ENCODE measurements at regions not wholly inside any gene's neighbourhood (a gene's known extent, or its start where the extent isn't known, plus 50 kb on each side); places are given as distances from the start of the nearest gene placed in this dataset.

- Histone ChIP-seq H3K4me1 (ENCODE audit: control insufficient read depth in 1 of 2, insufficient read depth in 2 of 2, low read length in 2 of 2) (no peaks in the 10 kb centered on the region), H3K27ac (ENCODE audit: low read length) (no peak overlapping the region), H3K36me3 (ENCODE audit: control insufficient read depth in 1 of 2, insufficient read depth in 2 of 2, low read length in 2 of 2) (no peaks in the 10 kb centered on the region), H3K27me3 (ENCODE audit: low read depth, low read length) (no peaks in the 10 kb centered on the region), H3K4me3 (ENCODE audit: low read depth in 1 of 2, low read length in 2 of 2) (no peak overlapping the region), H3K9me3 (ENCODE audit: control insufficient read depth in 1 of 2, low read length in 2 of 2) (no peaks in the 10 kb centered on the region)
These were observed 649.9 kb downstream of the KCNJ2 start for GRCh38 chr17:70819183-70819582.

GRCh38 chr17:70820276-70820675, 650.9 kb downstream of the KCNJ2 start:
- Histone ChIP-seq H3K4me1 (ENCODE audit: control insufficient read depth in 1 of 2, insufficient read depth in 2 of 2, low read length in 2 of 2) (no peaks in the 10 kb centered on the region), H3K27ac (ENCODE audit: low read length) (no peak overlapping the region), H3K36me3 (ENCODE audit: control insufficient read depth in 1 of 2, insufficient read depth in 2 of 2, low read length in 2 of 2) (no peaks in the 10 kb centered on the region), H3K4me3 (ENCODE audit: low read depth in 1 of 2, low read length in 2 of 2) (no peak overlapping the region), H3K9me3 (ENCODE audit: control insufficient read depth in 1 of 2, low read length in 2 of 2) (no peaks in the 10 kb centered on the region), H3K27me3 (ENCODE audit: low read depth, low read length) (no peaks in the 10 kb centered on the region)

- Histone ChIP-seq H3K4me3 (ENCODE audit: low read depth in 1 of 2, low read length in 2 of 2) (no peak overlapping the region), H3K27ac (ENCODE audit: low read length) (no peak overlapping the region), H3K4me1 (ENCODE audit: control insufficient read depth in 1 of 2, insufficient read depth in 2 of 2, low read length in 2 of 2) (no peaks in the 10 kb centered on the region), H3K27me3 (ENCODE audit: low read depth, low read length) (no peaks in the 10 kb centered on the region), H3K36me3 (ENCODE audit: control insufficient read depth in 1 of 2, insufficient read depth in 2 of 2, low read length in 2 of 2) (no peaks in the 10 kb centered on the region), H3K9me3 (ENCODE audit: control insufficient read depth in 1 of 2, low read length in 2 of 2) (no peaks in the 10 kb centered on the region)
These were observed 656.2 kb downstream of the KCNJ2 start for GRCh38 chr17:70825321-70826125.

- H3K4me3 ChIP-seq (ENCODE audit: low read depth in 1 of 2, low read length in 2 of 2) = no peak overlapping the region
- no peaks in the 10 kb centered on the region for H3K4me1 ChIP-seq (ENCODE audit: control insufficient read depth in 1 of 2, insufficient read depth in 2 of 2, low read length in 2 of 2)
- H3K9me3 ChIP-seq (ENCODE audit: control insufficient read depth in 1 of 2, low read length in 2 of 2) = no peaks in the 10 kb centered on the region
- H3K36me3 ChIP-seq (ENCODE audit: control insufficient read depth in 1 of 2, insufficient read depth in 2 of 2, low read length in 2 of 2) = no peaks in the 10 kb centered on the region
- no peaks in the 10 kb centered on the region for H3K27me3 ChIP-seq (ENCODE audit: low read depth, low read length)
- H3K27ac ChIP-seq (ENCODE audit: low read length) = no peak overlapping the region
These were observed 660.5 kb downstream of the KCNJ2 start for GRCh38 chr17:70829876-70830275.

GRCh38 chr17:70834039-70834438, 664.7 kb downstream of the KCNJ2 start:
- no peaks in the 10 kb centered on the region for H3K4me1 ChIP-seq (ENCODE audit: control insufficient read depth in 1 of 2, insufficient read depth in 2 of 2, low read length in 2 of 2)
- H3K27me3 ChIP-seq (ENCODE audit: low read depth, low read length) = no peaks in the 10 kb centered on the region
- H3K27ac ChIP-seq (ENCODE audit: low read length) = no peak overlapping the region
- no peaks in the 10 kb centered on the region for H3K9me3 ChIP-seq (ENCODE audit: control insufficient read depth in 1 of 2, low read length in 2 of 2)
- H3K4me3 ChIP-seq (ENCODE audit: low read depth in 1 of 2, low read length in 2 of 2) = no peak overlapping the region
- no peaks in the 10 kb centered on the region for H3K36me3 ChIP-seq (ENCODE audit: control insufficient read depth in 1 of 2, insufficient read depth in 2 of 2, low read length in 2 of 2)

- Histone ChIP-seq H3K4me3 (ENCODE audit: low read depth in 1 of 2, low read length in 2 of 2) (no peak overlapping the region), H3K27me3 (ENCODE audit: low read depth, low read length) (no peaks in the 10 kb centered on the region), H3K9me3 (ENCODE audit: control insufficient read depth in 1 of 2, low read length in 2 of 2) (no peaks in the 10 kb centered on the region), H3K27ac (ENCODE audit: low read length) (no peak overlapping the region), H3K4me1 (ENCODE audit: control insufficient read depth in 1 of 2, insufficient read depth in 2 of 2, low read length in 2 of 2) (no peaks in the 10 kb centered on the region), H3K36me3 (ENCODE audit: control insufficient read depth in 1 of 2, insufficient read depth in 2 of 2, low read length in 2 of 2) (no peaks in the 10 kb centered on the region)
These were observed 679.5 kb downstream of the KCNJ2 start for GRCh38 chr17:70848785-70849184.

GRCh38 chr17:70855401-70856054, 686.2 kb downstream of the KCNJ2 start:
- Histone ChIP-seq H3K36me3 (ENCODE audit: control insufficient read depth in 1 of 2, insufficient read depth in 2 of 2, low read length in 2 of 2) (no peaks in the 10 kb centered on the region), H3K4me1 (ENCODE audit: control insufficient read depth in 1 of 2, insufficient read depth in 2 of 2, low read length in 2 of 2) (no peaks in the 10 kb centered on the region), H3K27me3 (ENCODE audit: low read depth, low read length) (no peaks in the 10 kb centered on the region), H3K27ac (ENCODE audit: low read length) (no peak overlapping the region), H3K4me3 (ENCODE audit: low read depth in 1 of 2, low read length in 2 of 2) (no peak overlapping the region), H3K9me3 (ENCODE audit: control insufficient read depth in 1 of 2, low read length in 2 of 2) (no peaks in the 10 kb centered on the region)

GRCh38 chr17:70857351-70857750, 688.0 kb downstream of the KCNJ2 start:
- H3K4me3 ChIP-seq (ENCODE audit: low read depth in 1 of 2, low read length in 2 of 2) = no peak overlapping the region
- no peaks in the 10 kb centered on the region for H3K27me3 ChIP-seq (ENCODE audit: low read depth, low read length)
- no peaks in the 10 kb centered on the region for H3K4me1 ChIP-seq (ENCODE audit: control insufficient read depth in 1 of 2, insufficient read depth in 2 of 2, low read length in 2 of 2)
- H3K36me3 ChIP-seq (ENCODE audit: control insufficient read depth in 1 of 2, insufficient read depth in 2 of 2, low read length in 2 of 2) = no peaks in the 10 kb centered on the region
- no peak overlapping the region for H3K27ac ChIP-seq (ENCODE audit: low read length)
- no peaks in the 10 kb centered on the region for H3K9me3 ChIP-seq (ENCODE audit: control insufficient read depth in 1 of 2, low read length in 2 of 2)

- Histone ChIP-seq H3K4me3 (ENCODE audit: low read depth in 1 of 2, low read length in 2 of 2) (no peak overlapping the region), H3K27ac (ENCODE audit: low read length) (no peak overlapping the region), H3K27me3 (ENCODE audit: low read depth, low read length) (no peaks in the 10 kb centered on the region), H3K36me3 (ENCODE audit: control insufficient read depth in 1 of 2, insufficient read depth in 2 of 2, low read length in 2 of 2) (no peaks in the 10 kb centered on the region), H3K9me3 (ENCODE audit: control insufficient read depth in 1 of 2, low read length in 2 of 2) (no peaks in the 10 kb centered on the region), H3K4me1 (ENCODE audit: control insufficient read depth in 1 of 2, insufficient read depth in 2 of 2, low read length in 2 of 2) (no peaks in the 10 kb centered on the region)
These were observed 690.5 kb downstream of the KCNJ2 start for GRCh38 chr17:70859829-70860228.

- Histone ChIP-seq H3K9me3 (ENCODE audit: control insufficient read depth in 1 of 2, low read length in 2 of 2) (no peaks in the 10 kb centered on the region), H3K4me3 (ENCODE audit: low read depth in 1 of 2, low read length in 2 of 2) (no peak overlapping the region), H3K27ac (ENCODE audit: low read length) (no peak overlapping the region), H3K36me3 (ENCODE audit: control insufficient read depth in 1 of 2, insufficient read depth in 2 of 2, low read length in 2 of 2) (no peaks in the 10 kb centered on the region), H3K27me3 (ENCODE audit: low read depth, low read length) (no peaks in the 10 kb centered on the region), H3K4me1 (ENCODE audit: control insufficient read depth in 1 of 2, insufficient read depth in 2 of 2, low read length in 2 of 2) (no peaks in the 10 kb centered on the region)
These were observed 693.0 kb downstream of the KCNJ2 start for GRCh38 chr17:70862295-70862694.

- no peaks in the 10 kb centered on the region for H3K36me3 ChIP-seq (ENCODE audit: control insufficient read depth in 1 of 2, insufficient read depth in 2 of 2, low read length in 2 of 2)
- no peaks in the 10 kb centered on the region for H3K4me1 ChIP-seq (ENCODE audit: control insufficient read depth in 1 of 2, insufficient read depth in 2 of 2, low read length in 2 of 2)
- no peaks in the 10 kb centered on the region for H3K9me3 ChIP-seq (ENCODE audit: control insufficient read depth in 1 of 2, low read length in 2 of 2)
- no peaks in the 10 kb centered on the region for H3K27me3 ChIP-seq (ENCODE audit: low read depth, low read length)
- H3K4me3 ChIP-seq (ENCODE audit: low read depth in 1 of 2, low read length in 2 of 2) = no peak overlapping the region
- H3K27ac ChIP-seq (ENCODE audit: low read length) = no peak overlapping the region
These were observed 694.3 kb downstream of the KCNJ2 start for GRCh38 chr17:70863436-70864248.
